ENCODE measurements at regions not wholly inside any gene's neighbourhood (a gene's known extent, or its start where the extent isn't known, plus 50 kb on each side); places are given as distances from the start of the nearest gene placed in this dataset.
"Not testable (repeated sequence)": the region's sequence is repeated elsewhere in the genome, so short reads cannot be mapped to it uniquely, and the experiment has no call there.

DNA sequence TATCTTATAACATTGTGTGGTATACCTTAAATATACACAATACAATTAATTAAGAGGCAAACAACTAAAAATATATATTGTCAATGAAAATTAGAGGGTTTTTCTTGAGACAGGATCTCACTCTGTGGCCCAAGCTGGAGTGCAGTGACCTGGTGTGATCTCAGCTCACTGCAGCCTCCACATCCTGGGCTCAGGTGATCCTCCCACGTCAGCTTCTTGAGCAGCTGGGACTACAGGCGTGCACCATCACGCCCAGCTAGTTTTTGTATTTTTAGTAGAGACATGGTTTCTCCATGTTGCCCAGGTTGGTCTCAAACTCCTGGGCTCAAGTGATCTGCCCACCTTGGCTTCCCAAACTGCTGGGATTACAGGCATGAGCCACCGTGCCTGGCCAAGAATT lies 68.6 kb upstream of the MEX3C start:
- TF ChIP-seq, protein P1, sequence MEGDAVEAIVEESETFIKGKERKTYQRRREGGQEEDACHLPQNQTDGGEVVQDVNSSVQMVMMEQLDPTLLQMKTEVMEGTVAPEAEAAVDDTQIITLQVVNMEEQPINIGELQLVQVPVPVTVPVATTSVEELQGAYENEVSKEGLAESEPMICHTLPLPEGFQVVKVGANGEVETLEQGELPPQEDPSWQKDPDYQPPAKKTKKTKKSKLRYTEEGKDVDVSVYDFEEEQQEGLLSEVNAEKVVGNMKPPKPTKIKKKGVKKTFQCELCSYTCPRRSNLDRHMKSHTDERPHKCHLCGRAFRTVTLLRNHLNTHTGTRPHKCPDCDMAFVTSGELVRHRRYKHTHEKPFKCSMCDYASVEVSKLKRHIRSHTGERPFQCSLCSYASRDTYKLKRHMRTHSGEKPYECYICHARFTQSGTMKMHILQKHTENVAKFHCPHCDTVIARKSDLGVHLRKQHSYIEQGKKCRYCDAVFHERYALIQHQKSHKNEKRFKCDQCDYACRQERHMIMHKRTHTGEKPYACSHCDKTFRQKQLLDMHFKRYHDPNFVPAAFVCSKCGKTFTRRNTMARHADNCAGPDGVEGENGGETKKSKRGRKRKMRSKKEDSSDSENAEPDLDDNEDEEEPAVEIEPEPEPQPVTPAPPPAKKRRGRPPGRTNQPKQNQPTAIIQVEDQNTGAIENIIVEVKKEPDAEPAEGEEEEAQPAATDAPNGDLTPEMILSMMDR (IDR thresholded peaks at IDR 0.05): not testable (repeated sequence)
- not testable (repeated sequence) for TF ChIP-seq NRF1 (IDR thresholded peaks at IDR 0.05; ENCODE audit: low read depth, low read length)

Data from SK-N-SH (cell line).